DND-41 (cell line): ENCODE measurements at regions not wholly inside any gene's neighbourhood (a gene's known extent, or its start where the extent isn't known, plus 50 kb on each side); places are given as distances from the start of the nearest gene placed in this dataset.

Source experiments
- ATAC-seq: fragments of 200-7000 bp; cut with Tn5 transposase; 3 replicates; pipeline ENCODE4 v1.9.1; 2021; ENCODE audit warnings: low read depth; ENCODE audit not compliant: insufficient read depth
- DNase-seq: peaks from one replicate; pipeline ENCODE4 v3.0.0-alpha.2; 2020
- H2AFZ ChIP-seq: 2 replicates; pipeline ENCODE4 v1.6.0; 2012; ENCODE audit warnings: low read depth, low read length
- H3K27ac ChIP-seq: 2 replicates; pipeline ENCODE4 v1.5.1; 2012; ENCODE audit warnings: low read length, inconsistent platforms
- H3K27me3 ChIP-seq: fragments of 200-600 bp; sonication (generic); 2 replicates; pipeline ENCODE4 v1.6.0; 2012; ENCODE audit warnings: low read length, mild to moderate bottlenecking, inconsistent platforms; ENCODE audit not compliant: insufficient read depth, poor library complexity
- H3K36me3 ChIP-seq: 2 replicates; pipeline ENCODE4 v1.5.1; 2012; ENCODE audit warnings: low read length, inconsistent platforms; ENCODE audit not compliant: insufficient read depth
- H3K4me1 ChIP-seq: 2 replicates; pipeline ENCODE4 v1.5.1; 2012; ENCODE audit warnings: mild to moderate bottlenecking, low read length; ENCODE audit not compliant: insufficient read depth
- H3K4me2 ChIP-seq: 2 replicates; pipeline ENCODE4 v1.6.0; 2012; ENCODE audit warnings: mild to moderate bottlenecking, moderate library complexity, low read length, inconsistent platforms; ENCODE audit not compliant: insufficient read depth
- H3K4me3 ChIP-seq, 2 experiments: fragments of 200-600 bp in 1 of 2; shearing (Covaris generic) in 1 of 2; 2 replicates each; pipeline ENCODE4 v1.5.1; 2012 to 2016; ENCODE audit warnings: inconsistent platforms in 2 of 2, low read length in 2 of 2, mild to moderate bottlenecking in 2 of 2, low read depth in 1 of 2, moderate library complexity in 1 of 2
- H3K79me2 ChIP-seq: 2 replicates; pipeline ENCODE4 v1.6.0; 2012; ENCODE audit warnings: low read length, inconsistent platforms; ENCODE audit not compliant: insufficient read depth
- H3K9ac ChIP-seq: 2 replicates; pipeline ENCODE4 v1.6.0; 2012; ENCODE audit warnings: low read depth, mild to moderate bottlenecking, inconsistent platforms, low read length, moderate library complexity
- H3K9me3 ChIP-seq: 2 replicates; pipeline ENCODE4 v1.5.1; 2012; ENCODE audit warnings: low read length, moderate library complexity, mild to moderate bottlenecking, inconsistent platforms; ENCODE audit not compliant: insufficient read depth, severe bottlenecking
- H4K20me1 ChIP-seq: 2 replicates; pipeline ENCODE4 v1.6.0; 2012; ENCODE audit warnings: low read length; ENCODE audit not compliant: insufficient read depth
- CTCF ChIP-seq: IDR thresholded peaks from 2 replicates; pipeline ENCODE4 v1.5.1; 2012; ENCODE audit warnings: borderline replicate concordance, low read length, moderate library complexity, mild to moderate bottlenecking; ENCODE audit not compliant: poor library complexity, severe bottlenecking; ENCODE audit errors: extremely low read depth
- EZH2 ChIP-seq: IDR thresholded peaks from 3 replicates; pipeline ENCODE4 v1.6.1; 2012; ENCODE audit warnings: borderline replicate concordance, low read depth, mild to moderate bottlenecking, moderate library complexity, low read length, inconsistent platforms; ENCODE audit not compliant: severe bottlenecking

- Histone ChIP-seq H3K79me2 (no peaks in the 10 kb centered on the region), H3K4me3 (no peak overlapping the region), H3K4me1 (no peaks in the 10 kb centered on the region), H4K20me1 (no peaks in the 10 kb centered on the region), H3K27ac (no peak overlapping the region), H3K9me3 (no peaks in the 10 kb centered on the region), H3K27me3 (no peaks in the 10 kb centered on the region), H3K9ac (no peak overlapping the region), H2AFZ (no peak overlapping the region), H3K36me3 (no peaks in the 10 kb centered on the region), H3K4me2 (no peak overlapping the region)
- TF ChIP-seq EZH2: no peak
- TF ChIP-seq CTCF: no peak
- DNase-seq (no peak), ATAC-seq (no peak)
Measured at GRCh38 chr5:93088592-93089389, 492.2 kb downstream of the NR2F1-AS1 start.

- no peaks in the 10 kb centered on the region for H3K9me3 ChIP-seq
- H3K27me3 ChIP-seq: no peaks in the 10 kb centered on the region
- H3K4me2 ChIP-seq: no peak overlapping the region
- H3K36me3 ChIP-seq: no peaks in the 10 kb centered on the region
- H3K4me1 ChIP-seq: no peaks in the 10 kb centered on the region
- H3K9ac ChIP-seq: no peak overlapping the region
- no peak overlapping the region for H3K27ac ChIP-seq
- H3K4me3 ChIP-seq: no peak overlapping the region
- DNase-seq (no peak), ATAC-seq (no peak)
- no peak overlapping the region for H2AFZ ChIP-seq
- no peak for TF ChIP-seq EZH2
- no peak for TF ChIP-seq CTCF
- H3K79me2 ChIP-seq: no peaks in the 10 kb centered on the region
- no peaks in the 10 kb centered on the region for H4K20me1 ChIP-seq
Measured at GRCh38 chr5:93087326-93087725, 493.7 kb downstream of the NR2F1-AS1 start.

- no peak overlapping the region for H3K9ac ChIP-seq
- no peak for ATAC-seq
- H3K4me2 ChIP-seq: no peak overlapping the region
- H3K9me3 ChIP-seq: no peaks in the 10 kb centered on the region
- no peaks in the 10 kb centered on the region for H3K79me2 ChIP-seq
- no peaks in the 10 kb centered on the region for H4K20me1 ChIP-seq
- DNase-seq: no peak
- H3K4me3 ChIP-seq: no peak overlapping the region
- H3K36me3 ChIP-seq: no peaks in the 10 kb centered on the region
- no peaks in the 10 kb centered on the region for H3K27me3 ChIP-seq
- H3K4me1 ChIP-seq: no peaks in the 10 kb centered on the region
- no peak overlapping the region for H2AFZ ChIP-seq
- TF ChIP-seq CTCF (no peak), EZH2 (no peak)
- H3K27ac ChIP-seq: no peak overlapping the region
Measured at GRCh38 chr5:93082981-93083380, 498.0 kb downstream of the NR2F1-AS1 start.

- H3K4me2 ChIP-seq: no peak overlapping the region
- H3K79me2 ChIP-seq: no peaks in the 10 kb centered on the region
- no peak overlapping the region for H3K27ac ChIP-seq
- no peak overlapping the region for H3K9ac ChIP-seq
- DNase-seq (no peak), ATAC-seq (no peak)
- H3K4me1 ChIP-seq: no peaks in the 10 kb centered on the region
- TF ChIP-seq CTCF (no peak), EZH2 (no peak)
- H3K27me3 ChIP-seq: no peaks in the 10 kb centered on the region
- H3K36me3 ChIP-seq: no peaks in the 10 kb centered on the region
- no peak overlapping the region for H2AFZ ChIP-seq
- H3K9me3 ChIP-seq: no peaks in the 10 kb centered on the region
- no peak overlapping the region for H3K4me3 ChIP-seq
- no peaks in the 10 kb centered on the region for H4K20me1 ChIP-seq
Measured at GRCh38 chr5:93079046-93079445, 502.0 kb downstream of the NR2F1-AS1 start.
